ENCODE measurements at regions not wholly inside any gene's neighbourhood (a gene's known extent, or its start where the extent isn't known, plus 50 kb on each side); places are given as distances from the start of the nearest gene placed in this dataset.
A peak's percentile ranks its signal among the peaks of the same experiment; 100 is the strongest.

DNA sequence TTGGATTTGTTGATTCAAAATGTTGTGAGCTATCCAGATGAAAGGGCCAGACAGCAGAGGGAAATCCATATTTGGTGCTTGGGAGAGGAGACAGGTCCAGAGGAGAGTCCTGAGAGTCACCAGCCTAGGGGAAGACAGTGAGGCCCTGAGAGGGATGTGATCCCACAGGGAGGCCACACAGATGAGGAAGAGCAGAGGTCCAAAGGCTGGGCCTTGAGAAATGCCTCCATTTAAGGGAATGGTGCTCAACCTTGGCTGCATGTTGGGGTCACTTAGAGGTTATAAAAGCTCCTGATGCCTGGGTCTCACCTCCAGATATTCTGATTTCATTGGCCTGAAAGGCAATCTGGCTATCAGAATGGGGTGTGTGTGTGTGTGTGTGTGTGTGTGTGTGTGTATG is 194.9 kb downstream of the UTP18 start:
- TF ChIP-seq, protein P1, sequence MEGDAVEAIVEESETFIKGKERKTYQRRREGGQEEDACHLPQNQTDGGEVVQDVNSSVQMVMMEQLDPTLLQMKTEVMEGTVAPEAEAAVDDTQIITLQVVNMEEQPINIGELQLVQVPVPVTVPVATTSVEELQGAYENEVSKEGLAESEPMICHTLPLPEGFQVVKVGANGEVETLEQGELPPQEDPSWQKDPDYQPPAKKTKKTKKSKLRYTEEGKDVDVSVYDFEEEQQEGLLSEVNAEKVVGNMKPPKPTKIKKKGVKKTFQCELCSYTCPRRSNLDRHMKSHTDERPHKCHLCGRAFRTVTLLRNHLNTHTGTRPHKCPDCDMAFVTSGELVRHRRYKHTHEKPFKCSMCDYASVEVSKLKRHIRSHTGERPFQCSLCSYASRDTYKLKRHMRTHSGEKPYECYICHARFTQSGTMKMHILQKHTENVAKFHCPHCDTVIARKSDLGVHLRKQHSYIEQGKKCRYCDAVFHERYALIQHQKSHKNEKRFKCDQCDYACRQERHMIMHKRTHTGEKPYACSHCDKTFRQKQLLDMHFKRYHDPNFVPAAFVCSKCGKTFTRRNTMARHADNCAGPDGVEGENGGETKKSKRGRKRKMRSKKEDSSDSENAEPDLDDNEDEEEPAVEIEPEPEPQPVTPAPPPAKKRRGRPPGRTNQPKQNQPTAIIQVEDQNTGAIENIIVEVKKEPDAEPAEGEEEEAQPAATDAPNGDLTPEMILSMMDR (conservative IDR thresholded peaks at IDR 0.05; ENCODE audit: control insufficient read depth, insufficient read depth, low read depth, low read length) = no peak
- H3K4me3 ChIP-seq (ENCODE audit: control insufficient read depth, low read depth, low read length) = no peak overlapping the region
- DNase-seq (ENCODE audit: low read depth) = no peak

DNA sequence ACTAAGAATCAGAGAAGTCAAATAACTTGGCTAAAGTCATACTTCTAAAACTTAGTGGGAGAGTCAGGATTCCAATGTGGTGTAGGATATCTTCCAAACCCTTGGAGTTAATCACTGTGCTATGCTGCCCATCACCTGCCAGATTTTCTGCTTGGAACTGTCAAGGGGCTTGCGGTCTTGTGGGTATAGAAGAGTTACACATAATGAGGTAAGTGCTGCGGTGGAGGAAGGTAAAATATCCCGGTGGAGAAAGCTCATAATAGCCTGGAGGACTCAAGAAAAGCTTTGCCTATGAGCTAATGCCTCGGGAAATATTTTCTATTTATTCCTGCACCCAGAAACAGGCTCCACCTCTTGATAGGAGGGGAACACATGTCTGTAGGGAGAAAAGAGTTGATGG is 195.6 kb downstream of the UTP18 start:
- H3K4me3 ChIP-seq (ENCODE audit: control insufficient read depth, low read depth, low read length) = no peak overlapping the region
- no peak for DNase-seq (ENCODE audit: low read depth)
- TF ChIP-seq, protein P1 (conservative IDR thresholded peaks at IDR 0.05; ENCODE audit: control insufficient read depth, insufficient read depth, low read depth, low read length) = no peak

DNA sequence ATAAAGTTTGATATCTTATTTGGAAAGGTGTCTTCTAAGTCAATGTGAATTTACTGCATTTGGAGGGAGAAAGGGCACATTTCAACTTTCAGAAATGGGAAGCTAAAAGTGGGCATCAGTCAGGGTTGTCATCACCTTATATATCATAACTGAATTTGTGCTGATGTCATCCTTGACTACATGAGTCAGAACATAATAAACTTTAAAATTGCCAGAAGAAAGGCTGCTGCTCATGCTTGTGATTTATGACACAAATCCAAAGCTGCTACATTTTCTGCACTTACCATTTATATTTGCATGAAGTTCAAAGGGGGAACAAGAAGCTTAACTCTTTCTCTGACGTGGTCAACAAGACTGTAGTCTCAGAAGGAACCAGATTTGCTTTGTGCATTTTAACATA is 196.6 kb downstream of the UTP18 start:
- no peak for DNase-seq (ENCODE audit: low read depth)
- no peak overlapping the region for H3K4me3 ChIP-seq (ENCODE audit: control insufficient read depth, low read depth, low read length)
- TF ChIP-seq, protein P1 (conservative IDR thresholded peaks at IDR 0.05; ENCODE audit: control insufficient read depth, insufficient read depth, low read depth, low read length) = no peak

- DNase-seq (ENCODE audit: low read depth) = peak; percentile 54
- TF ChIP-seq, protein P1 (conservative IDR thresholded peaks at IDR 0.05; ENCODE audit: control insufficient read depth, insufficient read depth, low read depth, low read length) = peak; percentile 66
- H3K4me3 ChIP-seq (ENCODE audit: control insufficient read depth, low read depth, low read length) = no peak overlapping the region
Measured at GRCh38 chr17:51461578-51462004, 201.2 kb downstream of the UTP18 start.

- no peak for DNase-seq (ENCODE audit: low read depth)
- no peak overlapping the region for H3K4me3 ChIP-seq (ENCODE audit: control insufficient read depth, low read depth, low read length)
- TF ChIP-seq, protein P1 (conservative IDR thresholded peaks at IDR 0.05; ENCODE audit: control insufficient read depth, insufficient read depth, low read depth, low read length) = no peak
Measured at GRCh38 chr17:51463353-51463752, 203.0 kb downstream of the UTP18 start.

DNA sequence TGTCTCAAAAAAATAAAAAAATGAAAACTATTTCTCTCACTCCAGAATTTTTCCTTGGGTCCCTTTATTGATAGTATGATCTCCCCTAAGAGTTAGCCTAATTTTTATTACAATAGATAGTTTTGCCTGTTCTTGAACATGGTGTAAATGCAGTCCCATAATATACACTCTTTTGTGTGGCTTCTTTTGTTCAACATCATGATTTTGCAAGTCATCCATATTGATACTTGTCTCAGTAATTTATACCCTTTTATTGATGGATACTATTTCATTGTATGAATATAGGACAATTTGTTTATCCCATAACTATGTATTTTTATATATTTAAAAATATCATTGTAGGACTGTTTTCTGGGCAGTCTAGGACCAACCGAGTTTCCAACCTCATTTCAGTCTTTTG is 207.0 kb downstream of the UTP18 start:
- TF ChIP-seq, protein P1 (conservative IDR thresholded peaks at IDR 0.05; ENCODE audit: control insufficient read depth, insufficient read depth, low read depth, low read length) = no peak
- H3K4me3 ChIP-seq (ENCODE audit: control insufficient read depth, low read depth, low read length) = no peak overlapping the region
- DNase-seq (ENCODE audit: low read depth) = no peak

GRCh38 chr17:51472670-51473205 is 212.4 kb downstream of the UTP18 start:
- no peak for DNase-seq (ENCODE audit: low read depth)

More at GRCh38 chr17:51472670-51473205, 212.4 kb downstream of the UTP18 start:
- H3K4me3 ChIP-seq (ENCODE audit: control insufficient read depth, low read depth, low read length) = no peak overlapping the region
- TF ChIP-seq, protein P1 (conservative IDR thresholded peaks at IDR 0.05; ENCODE audit: control insufficient read depth, insufficient read depth, low read depth, low read length) = no peak

Measured in fibroblast of mammary gland (primary cell).